Body of pancreas (tissue), 4 donors: ENCODE measurements at regions not wholly inside any gene's neighbourhood (a gene's known extent, or its start where the extent isn't known, plus 50 kb on each side); places are given as distances from the start of the nearest gene placed in this dataset.

ENCODE experiments used
- POLR2A ChIP-seq, 3 donors: fragments of 450-650 bp; IDR thresholded peaks; one replicate each; pipeline ENCODE4 v1.6.1; 2016; ENCODE audit warnings: antibody characterized with exemption in 3 of 3, mild to moderate bottlenecking in 2 of 3
- TF ChIP-seq, protein P1 (sequence below), 7 experiments: fragments of 450-650 bp in 4 of 7; fragments of 200-600 bp in 3 of 7; sonication (generic) in 3 of 7; IDR thresholded peaks; one replicate each; pipeline ENCODE4 v1.5.1; 2016 to 2019; ENCODE audit warnings: antibody characterized with exemption in 7 of 7

DNA sequence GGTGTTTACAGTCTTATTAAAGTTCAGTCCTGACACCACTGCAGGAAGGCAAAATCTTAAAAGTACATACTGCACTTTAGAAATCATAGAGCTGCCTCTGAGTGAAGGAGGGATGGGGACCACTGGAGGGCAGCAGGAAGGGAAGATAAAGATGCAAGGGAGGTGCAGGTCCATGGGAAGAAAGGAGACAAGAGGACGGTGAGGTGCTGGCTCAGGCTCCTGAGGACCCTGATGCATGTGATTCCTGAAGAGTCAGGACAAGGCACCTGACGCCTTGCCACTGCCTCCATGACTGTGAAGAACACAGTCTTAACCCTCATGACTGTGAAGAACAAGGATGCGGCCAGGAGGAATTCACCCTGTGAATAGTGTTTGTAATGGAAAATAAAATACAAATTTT lies 116.2 kb upstream of the NPAS2 start:
- TF ChIP-seq, protein P1, sequence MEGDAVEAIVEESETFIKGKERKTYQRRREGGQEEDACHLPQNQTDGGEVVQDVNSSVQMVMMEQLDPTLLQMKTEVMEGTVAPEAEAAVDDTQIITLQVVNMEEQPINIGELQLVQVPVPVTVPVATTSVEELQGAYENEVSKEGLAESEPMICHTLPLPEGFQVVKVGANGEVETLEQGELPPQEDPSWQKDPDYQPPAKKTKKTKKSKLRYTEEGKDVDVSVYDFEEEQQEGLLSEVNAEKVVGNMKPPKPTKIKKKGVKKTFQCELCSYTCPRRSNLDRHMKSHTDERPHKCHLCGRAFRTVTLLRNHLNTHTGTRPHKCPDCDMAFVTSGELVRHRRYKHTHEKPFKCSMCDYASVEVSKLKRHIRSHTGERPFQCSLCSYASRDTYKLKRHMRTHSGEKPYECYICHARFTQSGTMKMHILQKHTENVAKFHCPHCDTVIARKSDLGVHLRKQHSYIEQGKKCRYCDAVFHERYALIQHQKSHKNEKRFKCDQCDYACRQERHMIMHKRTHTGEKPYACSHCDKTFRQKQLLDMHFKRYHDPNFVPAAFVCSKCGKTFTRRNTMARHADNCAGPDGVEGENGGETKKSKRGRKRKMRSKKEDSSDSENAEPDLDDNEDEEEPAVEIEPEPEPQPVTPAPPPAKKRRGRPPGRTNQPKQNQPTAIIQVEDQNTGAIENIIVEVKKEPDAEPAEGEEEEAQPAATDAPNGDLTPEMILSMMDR (IDR thresholded peaks at IDR 0.05), result no peak
- TF ChIP-seq POLR2A (IDR thresholded peaks at IDR 0.05), result no peak
